IMR-90 (cell line): ENCODE measurements at regions not wholly inside any gene's neighbourhood (a gene's known extent, or its start where the extent isn't known, plus 50 kb on each side); places are given as distances from the start of the nearest gene placed in this dataset.

Source experiments
- ATAC-seq: fragments of 200-7000 bp; cut with Tn5 transposase; 2 replicates; pipeline ENCODE4 v1.9.1; 2020; ENCODE audit warnings: low read depth, mild to moderate bottlenecking, moderate library complexity
- BruUV-seq: library from RNA; stranded (reverse); fragments of 400-500 nt; replicated peaks from 2 replicates; lab custom pipeline; 2021; lab: Mats Ljungman, UMichigan
- CTCF ChIA-PET: fragments of 300-600 bp; formaldehyde crosslinking; extraction: SDS; loops from one replicate; lab custom pipeline; 2021; ENCODE audit warnings: antibody characterized with exemption; lab: Yijun Ruan, JAX
- POLR2A ChIA-PET: fragments of 300-600 bp; sonication (Branson Sonifier 250); formaldehyde crosslinking; loops from one replicate; lab custom pipeline; 2022; ENCODE audit warnings: antibody characterized with exemption; ENCODE audit not compliant: unreplicated experiment; lab: Charles Lee
- DNase-seq: peaks from one replicate; pipeline ENCODE4 v3.0.0; 2013
- H2AFZ ChIP-seq: replicated peaks from 2 replicates; pipeline ENCODE3; 2013; ENCODE audit warnings: low read length, mild to moderate bottlenecking; ENCODE audit not compliant: poor library complexity
- H2AK5ac ChIP-seq: 2 replicates; pipeline ENCODE4 v1.6.1; 2013; ENCODE audit warnings: low read depth, low read length, inconsistent platforms
- H2AK9ac ChIP-seq: replicated peaks from 2 replicates; pipeline ENCODE3; 2013; ENCODE audit warnings: mild to moderate bottlenecking, low read depth, low read length, moderate library complexity; ENCODE audit not compliant: poor library complexity
- H2BK120ac ChIP-seq: 2 replicates; pipeline ENCODE4 v1.6.1; 2013; ENCODE audit warnings: low read depth, low read length, inconsistent platforms
- H2BK15ac ChIP-seq: 3 replicates; pipeline ENCODE4 v1.6.1; 2013; ENCODE audit warnings: low read depth, low read length, inconsistent platforms
- H2BK20ac ChIP-seq: 2 replicates; pipeline ENCODE4 v1.6.1; 2013; ENCODE audit warnings: low read depth, mild to moderate bottlenecking, inconsistent platforms, low read length, moderate library complexity
- H2BK5ac ChIP-seq: 2 replicates; pipeline ENCODE4 v1.6.1; 2013; ENCODE audit warnings: mild to moderate bottlenecking, low read depth, low read length, inconsistent platforms; ENCODE audit not compliant: poor library complexity, severe bottlenecking
- H3K14ac ChIP-seq: replicated peaks from 2 replicates; pipeline ENCODE4 v1.6.1; 2013; ENCODE audit warnings: low read depth, low read length, inconsistent platforms
- H3K18ac ChIP-seq: 2 replicates; pipeline ENCODE4 v1.6.1; 2013; ENCODE audit warnings: low read depth, low read length, control low read depth
- H3K23ac ChIP-seq: 2 replicates; pipeline ENCODE4 v1.6.1; 2013; ENCODE audit warnings: low read depth, low read length, inconsistent platforms
- H3K27ac ChIP-seq: 2 replicates; pipeline ENCODE4 v1.5.1; 2013; ENCODE audit warnings: mild to moderate bottlenecking, control low read depth, low read length; ENCODE audit not compliant: insufficient read depth
- H3K27me3 ChIP-seq: 2 replicates; pipeline ENCODE4 v1.6.1; 2013; ENCODE audit warnings: low read length; ENCODE audit not compliant: control insufficient read depth, insufficient read depth
- H3K36me3 ChIP-seq: 2 replicates; pipeline ENCODE4 v1.6.1; 2013; ENCODE audit warnings: low read length, mixed read lengths; ENCODE audit not compliant: control insufficient read depth, insufficient read depth
- H3K4ac ChIP-seq: 2 replicates; pipeline ENCODE4 v1.6.1; 2013; ENCODE audit warnings: low read depth, low read length, inconsistent platforms
- H3K4me1 ChIP-seq: 2 replicates; pipeline ENCODE4 v1.6.1; 2013; ENCODE audit warnings: low read length, mixed read lengths; ENCODE audit not compliant: control insufficient read depth, insufficient read depth
- H3K4me2 ChIP-seq: 2 replicates; pipeline ENCODE4 v1.6.1; 2013; ENCODE audit warnings: low read depth, mild to moderate bottlenecking, control low read depth, low read length, moderate library complexity
- H3K4me3 ChIP-seq: 2 replicates; pipeline ENCODE4 v1.5.1; 2013; ENCODE audit warnings: low read depth, mild to moderate bottlenecking, control low read depth, low read length, moderate library complexity; ENCODE audit not compliant: insufficient read depth
- H3K56ac ChIP-seq: 2 replicates; pipeline ENCODE4 v1.6.1; 2013; ENCODE audit warnings: low read length, inconsistent platforms; ENCODE audit not compliant: insufficient read depth; ENCODE audit errors: extremely low read depth
- H3K79me1 ChIP-seq, 2 experiments: 2 replicates each; pipeline ENCODE4 v1.6.1; 2013; ENCODE audit warnings: low read length in 2 of 2, inconsistent platforms in 1 of 2, low read depth in 1 of 2
- H3K9ac ChIP-seq: 2 replicates; pipeline ENCODE4 v1.6.1; 2013; ENCODE audit warnings: low read depth, low read length, control low read depth
- H3K9me1 ChIP-seq: 2 replicates; pipeline ENCODE4 v1.6.1; 2013; ENCODE audit warnings: low read length, inconsistent platforms; ENCODE audit not compliant: insufficient read depth
- H3K9me3 ChIP-seq: 2 replicates; pipeline ENCODE4 v1.6.1; 2013; ENCODE audit warnings: low read length; ENCODE audit not compliant: control insufficient read depth, insufficient read depth
- H4K20me1 ChIP-seq: 2 replicates; pipeline ENCODE4 v1.6.1; 2013; ENCODE audit warnings: low read length, inconsistent platforms; ENCODE audit not compliant: insufficient read depth
- H4K5ac ChIP-seq: 2 replicates; pipeline ENCODE4 v1.6.1; 2013; ENCODE audit warnings: mild to moderate bottlenecking, low read depth, low read length, control low read depth
- H4K8ac ChIP-seq, 2 experiments: 2 replicates each; pipeline ENCODE4 v1.6.1; 2013; ENCODE audit warnings: low read depth in 2 of 2, low read length in 2 of 2, control low read depth in 1 of 2, inconsistent platforms in 1 of 2
- H4K91ac ChIP-seq: 2 replicates; pipeline ENCODE4 v1.6.1; 2013; ENCODE audit warnings: low read depth, low read length, inconsistent platforms; ENCODE audit not compliant: insufficient read depth
- BHLHE40 ChIP-seq: fragments of 150-350 bp; IDR thresholded peaks from 2 replicates; pipeline ENCODE4 v1.6.1; 2016; ENCODE audit warnings: mild to moderate bottlenecking, low read depth, low read length
- CEBPB ChIP-seq: IDR thresholded peaks from 2 replicates; pipeline ENCODE4 v1.6.1; 2012; ENCODE audit warnings: low read depth, low read length, improper control_type of control experiment
- CHD1 ChIP-seq: IDR thresholded peaks from 2 replicates; pipeline ENCODE4 v1.6.1; 2012; ENCODE audit warnings: low read depth, low read length, improper control_type of control experiment
- CTCF ChIP-seq: conservative IDR thresholded peaks from 2 replicates; pipeline ENCODE4 v1.5.1; 2012; ENCODE audit warnings: mild to moderate bottlenecking, low read depth, low read length, improper control_type of control experiment
- FOS ChIP-seq: fragments of 150-350 bp; IDR thresholded peaks from 2 replicates; pipeline ENCODE4 v1.6.1; 2016; ENCODE audit warnings: low read depth, low read length
- MAZ ChIP-seq: IDR thresholded peaks from 2 replicates; pipeline ENCODE4 v1.6.1; 2012; ENCODE audit warnings: low read depth, mild to moderate bottlenecking, low read length, improper control_type of control experiment, moderate library complexity, borderline replicate concordance
- MXI1 ChIP-seq: IDR thresholded peaks from 2 replicates; pipeline ENCODE4 v1.6.1; 2012; ENCODE audit warnings: low read depth, mild to moderate bottlenecking, low read length, moderate library complexity, borderline replicate concordance
- NFE2L2 ChIP-seq: fragments of 150-350 bp; IDR thresholded peaks from 2 replicates; pipeline ENCODE4 v1.6.1; 2016; ENCODE audit warnings: low read depth, mild to moderate bottlenecking, low read length
- POLR2A ChIP-seq: IDR thresholded peaks from 2 replicates; pipeline ENCODE4 v1.6.1; 2012; ENCODE audit warnings: mild to moderate bottlenecking, low read depth, low read length
- RAD21 ChIP-seq: IDR thresholded peaks from 2 replicates; pipeline ENCODE4 v1.6.1; 2012; ENCODE audit warnings: low read length, improper control_type of control experiment
- RCOR1 ChIP-seq: IDR thresholded peaks from 2 replicates; pipeline ENCODE4 v1.6.1; 2012; ENCODE audit warnings: mild to moderate bottlenecking, low read length, improper control_type of control experiment; ENCODE audit not compliant: insufficient replicate concordance
- RFX5 ChIP-seq: IDR thresholded peaks from 2 replicates; pipeline ENCODE4 v1.8.0; 2012; ENCODE audit warnings: low read depth, mild to moderate bottlenecking, low read length, moderate library complexity
- SMC3 ChIP-seq: fragments of 150-350 bp; IDR thresholded peaks from 2 replicates; pipeline ENCODE4 v1.6.1; 2016; ENCODE audit warnings: low read depth, mild to moderate bottlenecking, antibody characterized with exemption, low read length, moderate library complexity
- USF2 ChIP-seq: fragments of 150-350 bp; IDR thresholded peaks from 2 replicates; pipeline ENCODE4 v1.6.1; 2017; ENCODE audit warnings: mild to moderate bottlenecking, antibody characterized with exemption, low read length, low read depth
- WGBS, 2 experiments: methylation state at CpG; one replicate each; pipeline versions ENCODE4 v1.1.5 to v1.1.7; 2013; ENCODE audit warnings: missing lambda C conversion rate in 2 of 2; ENCODE audit not compliant: insufficient read length in 1 of 2; ENCODE audit errors: extremely low coverage in 2 of 2; 5-methylcytosine and 5-hydroxymethylcytosine counted together
- dilution Hi-C: fragments of 300-500 bp; cut with HindIII; formaldehyde crosslinking; loops from one replicate; pipeline ENCODE4 v1.14.3; 2018; ENCODE audit warnings: low sequenced_read_pairs; ENCODE audit not compliant: unreplicated experiment
- in situ Hi-C: fragments of 300-500 bp; cut with MboI; formaldehyde crosslinking; loops from 3 replicates; pipeline ENCODE4 v1.14.3; 2019; ENCODE audit warnings: low sequenced_read_pairs, inconsistent platforms, mixed read lengths
- intact Hi-C: fragments of 100-400 bp; cut with micrococcal nuclease; formaldehyde crosslinking; loops from 2 replicates; pipeline ENCODE4 v1.10.0; 2022

GRCh38 chr22:33112580-33112979 is 54.4 kb upstream of the SYN3 start:
- Histone ChIP-seq H3K79me1 (no peaks in the 10 kb centered on the region), H2BK5ac (no peak overlapping the region), H3K9me3 (peaks cover 6% of the 10 kb centered on the region), H3K9me1 (no peaks in the 10 kb centered on the region), H3K56ac (no peak overlapping the region), H3K4me1 (no peaks in the 10 kb centered on the region), H3K27me3 (no peaks in the 10 kb centered on the region), H3K9ac (no peak overlapping the region), H3K23ac (no peak overlapping the region), H3K4me2 (no peak overlapping the region), H2AK9ac (no peak overlapping the region), H4K8ac (no peak overlapping the region), H3K27ac (no peak overlapping the region), H2BK20ac (no peak overlapping the region), H4K20me1 (no peaks in the 10 kb centered on the region), H4K91ac (no peak overlapping the region), H3K4ac (no peak overlapping the region), H4K5ac (no peak overlapping the region), H3K18ac (no peak overlapping the region), H3K36me3 (no peaks in the 10 kb centered on the region), H3K4me3 (no peak overlapping the region), H2AK5ac (no peak overlapping the region), H2AFZ (no peak overlapping the region), H3K14ac (no peak overlapping the region), H2BK15ac (no peak overlapping the region), H2BK120ac (no peak overlapping the region)
- intact Hi-C loops (no loop called here), in situ Hi-C loops (no loop called here), dilution Hi-C loops (no loop called here)
- ChIA-PET POLR2A (no interaction called here), CTCF (no interaction called here)
- BruUV-seq, result no TSS peak
- DNase-seq (no peak), ATAC-seq (no peak)
- WGBS, 2 experiments, result no CpG with 5 or more reads among the region's 1 CpG
- TF ChIP-seq RCOR1 (no peak), POLR2A (no peak), RFX5 (no peak), FOS (no peak), BHLHE40 (no peak), MXI1 (no peak), SMC3 (no peak), RAD21 (no peak), CTCF (no peak), USF2 (no peak), CHD1 (no peak), CEBPB (no peak), NFE2L2 (no peak), MAZ (no peak)
